M059J (cell line): ENCODE measurements at regions not wholly inside any gene's neighbourhood (a gene's known extent, or its start where the extent isn't known, plus 50 kb on each side); places are given as distances from the start of the nearest gene placed in this dataset.
"Not testable (repeated sequence)": the region's sequence is repeated elsewhere in the genome, so short reads cannot be mapped to it uniquely, and the experiment has no call there.

Experiments used
- DNase-seq: peaks from one replicate; pipeline ENCODE4 v3.0.0-alpha.2; 2012; ENCODE audit warnings: low read depth

DNA sequence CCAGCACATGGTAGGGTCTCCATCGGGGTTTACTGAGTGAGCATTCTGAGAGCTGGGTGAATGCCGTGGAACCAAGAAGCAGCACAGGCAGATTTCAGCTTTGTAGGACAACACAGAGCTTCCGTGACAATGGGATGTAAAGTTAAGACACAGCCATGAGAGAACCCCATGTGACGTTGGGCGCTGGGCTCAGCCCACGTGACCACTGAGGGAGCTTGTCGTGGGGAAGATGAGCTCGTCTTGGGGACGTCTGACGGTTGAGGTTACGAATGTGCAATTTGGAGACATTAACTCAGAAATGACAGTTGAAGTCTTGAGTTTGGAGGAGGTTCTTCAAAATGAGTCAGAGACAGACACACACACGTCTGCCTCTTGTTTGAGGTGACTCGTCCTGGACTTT is 51.5 kb upstream of the MUC20 start:
- DNase-seq, result not testable (repeated sequence)

DNA sequence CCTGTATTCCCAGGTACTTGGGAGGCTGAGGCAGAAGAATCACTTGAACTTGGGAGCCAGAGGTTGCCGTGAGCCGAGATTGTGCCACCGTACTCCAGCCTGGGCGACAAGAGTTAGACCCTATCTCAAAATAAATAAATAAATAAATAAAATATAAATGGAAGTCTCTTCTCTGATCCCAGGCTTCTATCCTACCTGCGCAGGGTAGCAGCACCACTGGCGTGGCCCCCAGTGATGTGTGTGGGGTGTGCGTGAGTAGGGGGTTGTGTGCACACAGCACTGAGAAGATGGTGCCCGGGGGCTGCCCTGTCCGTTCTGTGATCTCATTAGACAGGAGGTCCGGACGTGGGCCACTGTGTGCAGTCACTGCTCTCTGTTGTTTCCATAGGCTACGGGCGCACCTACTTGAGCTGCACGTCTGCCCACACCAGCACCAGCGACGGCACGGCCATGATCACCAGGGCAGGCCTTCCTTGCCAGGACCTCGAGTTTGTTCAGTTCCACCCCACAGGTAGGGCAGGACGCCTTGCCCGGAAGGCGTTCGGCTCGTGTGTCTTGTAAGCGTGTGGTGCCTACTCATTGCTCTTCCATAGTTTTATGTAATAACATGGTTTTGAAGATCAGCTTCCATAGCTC is 52.5 kb upstream of the MUC20 start:
- DNase-seq, result not testable (repeated sequence)

DNA sequence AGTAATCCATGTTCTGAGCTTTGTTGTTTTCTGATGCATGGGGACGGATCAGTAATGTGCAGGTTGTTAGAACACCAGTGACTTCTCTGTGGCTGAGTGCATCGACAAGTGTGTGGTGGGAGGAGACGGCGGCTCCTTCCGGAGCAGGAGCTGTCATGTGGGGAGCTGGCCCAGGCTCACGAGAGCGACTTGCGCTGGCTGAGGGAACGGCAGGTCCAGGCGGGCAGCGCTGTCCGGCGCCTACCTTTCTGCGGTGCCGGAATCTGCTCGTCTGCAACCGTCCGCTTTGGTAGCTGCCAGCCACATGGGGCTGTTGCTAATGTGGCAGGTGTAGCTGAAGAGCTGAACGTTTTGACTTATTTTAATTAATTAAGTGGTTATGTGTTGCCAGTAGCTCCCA is 55.5 kb upstream of the MUC20 start:
- DNase-seq, result not testable (repeated sequence)

- DNase-seq, result not testable (repeated sequence)
Measured at GRCh38 chr3:195664131-195664530, 56.6 kb upstream of the MUC20 start.

DNA sequence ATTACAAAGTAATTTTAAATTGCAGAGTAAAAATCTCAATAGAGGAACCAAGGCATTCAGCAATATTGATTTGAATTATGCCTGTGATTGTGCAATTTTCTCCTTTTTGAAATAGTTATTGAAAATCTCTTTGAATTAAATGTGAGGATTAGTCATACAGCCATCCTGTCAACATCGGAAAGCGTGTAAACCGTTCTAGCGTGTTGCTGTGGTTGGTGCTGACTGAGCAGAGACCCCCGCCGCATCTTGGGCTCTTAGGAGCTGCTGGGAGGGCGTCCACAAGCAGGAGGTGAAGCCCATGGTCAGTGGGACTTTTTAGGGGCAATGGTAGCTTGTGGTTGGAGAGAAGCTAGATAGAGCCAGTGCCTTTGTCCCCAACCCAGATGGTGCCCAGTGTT is 61.6 kb upstream of the MUC20 start:
- not testable (repeated sequence) for DNase-seq

DNA sequence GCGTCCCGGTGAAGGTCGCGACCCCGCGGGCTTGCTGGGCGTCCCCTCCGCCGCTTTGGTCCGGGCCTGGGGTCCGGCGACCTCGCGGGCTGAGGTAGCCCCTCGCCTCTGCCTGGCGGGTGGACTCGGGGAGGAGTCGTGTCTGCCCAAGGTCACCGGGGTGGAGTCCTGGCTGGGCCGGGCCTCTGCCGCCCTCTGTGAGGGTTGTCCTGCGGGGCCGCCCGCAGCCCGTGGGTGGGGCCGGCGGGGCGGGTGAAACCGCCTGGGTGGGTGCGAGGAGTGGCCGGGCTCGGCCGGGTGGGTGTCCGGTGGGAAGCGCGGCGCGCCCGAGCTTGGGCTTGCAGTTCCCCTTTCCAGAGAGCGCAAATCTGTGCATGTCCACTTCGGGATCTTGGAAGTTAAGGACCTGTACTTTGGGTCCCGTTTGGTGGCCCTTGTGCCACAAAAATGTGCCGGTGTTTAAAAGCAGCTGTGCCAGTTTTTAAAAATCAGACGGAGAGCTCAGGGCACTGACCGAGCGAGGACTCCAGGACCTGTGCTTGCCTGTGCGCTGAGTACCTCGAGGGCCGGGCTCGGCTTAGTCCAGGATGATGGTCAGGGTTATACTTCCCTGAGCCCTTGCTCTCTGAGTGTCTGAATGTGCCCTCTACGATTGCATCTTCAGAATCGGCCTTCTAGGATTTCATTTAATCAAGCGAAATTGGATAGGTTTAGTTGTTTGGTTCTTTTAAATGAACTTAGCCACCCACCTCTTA is 62.2 kb upstream of the MUC20 start:
- DNase-seq, result not testable (repeated sequence)

GRCh38 chr3:195657475-195658372 is 63.1 kb upstream of the MUC20 start:
- DNase-seq, result peak; percentile 82

DNA sequence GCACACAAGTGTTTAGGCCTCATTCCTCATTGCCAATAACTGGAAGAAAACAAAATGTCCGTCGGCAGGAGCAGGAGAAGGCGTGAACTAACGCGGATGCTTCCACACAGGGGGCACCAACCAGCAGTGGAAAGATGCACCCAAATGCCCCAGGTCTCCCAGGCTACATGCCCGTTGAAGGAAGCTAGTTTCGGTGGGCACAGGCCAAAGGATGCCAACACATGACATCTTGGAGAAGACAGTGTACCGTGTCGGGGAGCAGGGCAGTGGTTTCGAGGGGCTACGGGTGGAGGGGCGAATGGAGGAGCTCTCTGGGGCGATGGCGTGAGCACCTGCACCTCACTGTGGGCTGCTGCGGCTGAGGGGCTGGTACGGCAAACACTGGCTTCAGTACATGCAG is 64.7 kb upstream of the MUC20 start:
- DNase-seq, result not testable (repeated sequence)

- not testable (repeated sequence) for DNase-seq
Measured at GRCh38 chr3:195654746-195655145, 66.0 kb upstream of the MUC20 start.

DNA sequence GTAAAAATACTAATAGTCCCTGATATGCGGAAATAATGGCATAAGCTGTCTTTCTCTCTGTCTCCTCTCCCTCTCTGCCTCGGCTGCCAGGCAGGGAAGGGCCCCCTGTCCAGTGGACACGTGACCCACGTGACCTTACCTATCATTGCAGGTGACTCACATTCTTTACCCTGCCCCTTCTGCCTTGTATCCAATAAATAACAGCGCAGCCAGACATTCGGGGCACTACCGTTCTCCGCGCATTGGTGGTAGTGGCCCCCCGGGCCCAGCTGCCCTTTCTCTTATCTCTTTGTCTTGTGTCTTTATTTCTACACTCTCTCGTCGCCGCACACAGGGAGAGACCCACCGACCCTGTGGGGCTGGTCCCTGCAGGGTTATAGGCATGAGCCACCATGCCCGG is 66.6 kb upstream of the MUC20 start:
- DNase-seq, result not testable (repeated sequence)

GRCh38 chr3:195653641-195654040 is 67.1 kb upstream of the MUC20 start:
- peak; percentile 54 for DNase-seq

GRCh38 chr3:195647912-195648702 is 64.4 kb upstream of the APOD start:
- not testable (repeated sequence) for DNase-seq

- DNase-seq, result not testable (repeated sequence)
Measured at GRCh38 chr3:195645872-195646271, 62.1 kb upstream of the APOD start.

- DNase-seq, result not testable (repeated sequence)
Measured at GRCh38 chr3:195643245-195643644, 59.5 kb upstream of the APOD start.

DNA sequence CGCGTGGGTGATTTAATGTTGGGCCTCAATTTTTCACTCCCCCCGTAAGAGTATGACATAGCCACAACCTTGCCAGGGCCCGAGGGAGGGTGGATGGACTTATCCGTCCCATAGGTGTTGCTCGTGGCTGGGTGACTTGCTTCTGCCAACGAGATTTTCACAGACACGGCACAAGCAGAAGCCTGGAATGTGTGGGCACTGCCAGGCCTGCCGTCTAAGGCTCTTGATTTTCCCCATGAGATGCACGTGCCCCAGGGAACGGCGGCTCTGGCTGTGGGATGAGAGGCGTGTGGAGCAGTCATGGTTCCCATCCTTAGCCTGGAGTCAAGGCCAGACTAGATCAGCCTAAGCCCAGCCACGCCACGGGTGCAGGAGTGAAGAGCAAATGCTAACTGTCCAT is 58.6 kb upstream of the APOD start:
- not testable (repeated sequence) for DNase-seq

DNA sequence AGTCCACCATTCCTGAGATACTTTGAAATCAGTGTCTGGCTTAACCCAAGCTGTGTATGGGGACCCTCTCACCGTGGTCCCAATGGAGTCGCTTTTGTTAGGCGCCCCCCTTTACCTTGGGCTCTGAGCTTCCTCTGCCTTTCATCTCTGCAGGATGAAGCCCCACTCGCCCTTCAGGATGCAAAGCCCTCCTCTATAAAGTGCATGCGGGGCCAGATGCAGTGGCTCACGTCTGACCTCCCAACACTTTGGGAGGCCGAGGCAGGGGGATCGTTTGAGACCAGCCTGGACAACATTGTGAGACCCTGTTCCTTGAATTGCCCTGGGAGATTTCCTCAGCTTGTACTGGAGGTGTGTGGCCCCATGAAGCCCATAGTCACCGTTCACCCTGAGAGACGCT is 54.7 kb upstream of the APOD start:
- not testable (repeated sequence) for DNase-seq

GRCh38 chr3:195637473-195638233 is 53.9 kb upstream of the APOD start:
- DNase-seq, result not testable (repeated sequence)

DNA sequence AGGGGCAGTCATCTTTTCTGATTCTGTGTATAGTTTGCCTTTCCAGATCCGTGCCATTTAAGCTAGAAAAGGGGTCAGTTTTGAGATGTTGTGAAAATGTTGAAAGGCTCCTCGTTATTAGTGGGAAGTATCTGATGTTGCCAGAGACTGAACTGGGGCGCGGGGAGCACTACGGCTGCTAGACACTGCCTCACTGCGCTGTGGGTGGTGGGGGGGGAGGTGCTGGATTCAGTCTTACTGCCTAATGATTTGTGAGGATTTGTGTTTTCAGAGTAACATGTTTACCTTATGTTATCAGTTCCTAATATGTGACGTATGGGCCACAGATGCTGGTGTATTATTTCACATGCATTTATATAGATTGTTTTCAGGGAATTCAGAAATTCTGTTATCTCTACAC is 53.3 kb upstream of the APOD start:
- not testable (repeated sequence) for DNase-seq

GRCh38 chr3:195635898-195636685 is 52.4 kb upstream of the APOD start:
- DNase-seq, result not testable (repeated sequence)
